HepG2 (cell line): ENCODE measurements at regions not wholly inside any gene's neighbourhood (a gene's known extent, or its start where the extent isn't known, plus 50 kb on each side); places are given as distances from the start of the nearest gene placed in this dataset.

ENCODE experiments used
- ATAC-seq: fragments of 200-7000 bp; cut with Tn5 transposase; 3 replicates; pipeline ENCODE4 v1.9.1; 2020; ENCODE audit warnings: mild to moderate bottlenecking, moderate library complexity
- BruUV-seq: library from RNA; stranded (reverse); fragments of 400-500 nt; replicated peaks from 2 replicates; lab custom pipeline; 2021; lab: Mats Ljungman, UMichigan
- CTCF ChIA-PET: fragments of 300-600 bp; formaldehyde crosslinking; extraction: SDS; loops from one replicate; lab custom pipeline; 2021; ENCODE audit warnings: low total read pairs, inconsistent platforms, low intra/inter-chr PET ratio; lab: Yijun Ruan, JAX
- POLR2A ChIA-PET: fragments of 350-600 bp; sonication (Branson Sonifier 250); formaldehyde crosslinking; loops from one replicate; lab custom pipeline; 2020; ENCODE audit warnings: antibody characterized with exemption, inconsistent platforms; lab: Yijun Ruan, JAX
- DNase-seq: peaks from one replicate; pipeline ENCODE4 v3.0.0-alpha.2; 2015; ENCODE audit warnings: low spot score
- FAIRE-seq: peaks from 3 replicates; lab custom pipeline; 2011; peaks lifted over from hg19 to GRCh38; lab: Jason Lieb, UNC
- H2AFZ ChIP-seq: one replicate; pipeline ENCODE4 v1.6.1; 2011; ENCODE audit warnings: low read length, inconsistent platforms
- H3K27ac ChIP-seq: fragments of 300-600 bp; 3 replicates; pipeline ENCODE4 v1.8.0; 2011; ENCODE audit warnings: mixed run types, mild to moderate bottlenecking, mixed read lengths, low read length, inconsistent platforms; ENCODE audit not compliant: insufficient read depth; ENCODE audit errors: extremely low read length
- H3K27me3 ChIP-seq, 2 experiments: fragments of 200-600 bp in 1 of 2; 2 replicates in 1 of 2; 3 replicates in 1 of 2; pipeline versions ENCODE4 v1.6.0 to v1.8.0; 2011; ENCODE audit warnings: low read length in 2 of 2, mild to moderate bottlenecking in 2 of 2, moderate library complexity in 2 of 2, inconsistent platforms in 1 of 2; ENCODE audit not compliant: insufficient read depth in 2 of 2, control insufficient read depth in 1 of 2
- H3K36me3 ChIP-seq, 2 experiments: fragments of 200-600 bp in 1 of 2; replicated peaks in 1 of 2; 2 replicates in 1 of 2; 3 replicates in 1 of 2; pipeline versions ENCODE4 v1.5.1 to v1.8.0; 2011; ENCODE audit warnings: low read length in 2 of 2, inconsistent platforms in 1 of 2; ENCODE audit not compliant: insufficient read depth in 2 of 2, control insufficient read depth in 1 of 2
- H3K4me1 ChIP-seq: 2 replicates; pipeline ENCODE4 v1.5.1; 2012; ENCODE audit warnings: low read length, inconsistent platforms; ENCODE audit not compliant: insufficient read depth
- H3K4me2 ChIP-seq: 2 replicates; pipeline ENCODE4 v1.6.0; 2011; ENCODE audit warnings: low read depth, low read length, inconsistent platforms
- H3K4me3 ChIP-seq, 3 experiments: fragments of 200-600 bp in 1 of 3; sonication (generic), shearing (Covaris generic) in 1 of 3; replicated peaks in 1 of 3; 2 replicates each; pipeline ENCODE4 v1.5.1; 2011 to 2016; ENCODE audit warnings: low read length in 3 of 3, inconsistent platforms in 2 of 3, low read depth in 2 of 3, mild to moderate bottlenecking in 2 of 3, control low read depth in 1 of 3, mixed read lengths in 1 of 3; ENCODE audit not compliant: insufficient read depth in 1 of 3
- H3K79me2 ChIP-seq: one replicate; pipeline ENCODE4 v1.6.1; 2011; ENCODE audit warnings: low read length, inconsistent platforms; ENCODE audit not compliant: insufficient read depth
- H3K9ac ChIP-seq: 2 replicates; pipeline ENCODE4 v1.6.0; 2011; ENCODE audit warnings: mild to moderate bottlenecking, low read depth, low read length, inconsistent platforms; ENCODE audit not compliant: insufficient read depth
- H3K9me3 ChIP-seq: 2 replicates; pipeline ENCODE4 v1.5.1; 2012; ENCODE audit warnings: mild to moderate bottlenecking, low read length
- H4K20me1 ChIP-seq: 2 replicates; pipeline ENCODE4 v1.6.0; 2011; ENCODE audit warnings: inconsistent platforms, mild to moderate bottlenecking, low read length, moderate library complexity; ENCODE audit not compliant: insufficient read depth
- BCL6 ChIP-seq: IDR thresholded peaks from 2 replicates; pipeline ENCODE4 v1.6.1; 2016; ENCODE audit warnings: missing genetic modification reagents, missing compliant biosample characterization
- CREB1 ChIP-seq, 2 experiments: fragments of 450-650 bp in 1 of 2; IDR thresholded peaks; 2 replicates each; pipeline ENCODE4 v1.6.1; 2016 to 2017; ENCODE audit warnings: control low read depth in 1 of 2, mild to moderate bottlenecking in 1 of 2, missing compliant biosample characterization in 1 of 2, missing genetic modification characterization in 1 of 2
- ELF3 ChIP-seq: IDR thresholded peaks from 2 replicates; pipeline ENCODE4 v1.6.1; 2016; ENCODE audit warnings: missing genetic modification reagents, missing compliant biosample characterization
- ERF ChIP-seq: IDR thresholded peaks from 2 replicates; pipeline ENCODE4 v1.6.1; 2018; ENCODE audit warnings: missing biosample characterization, missing genetic modification reagents
- GFI1 ChIP-seq: sonication (generic); formaldehyde crosslinking; IDR thresholded peaks from 2 replicates; pipeline ENCODE4 v1.5.0; 2020; ENCODE audit warnings: missing genetic modification reagents, mild to moderate bottlenecking, borderline replicate concordance
- HDAC2 ChIP-seq: sonication (generic); formaldehyde crosslinking; IDR thresholded peaks from 2 replicates; pipeline ENCODE4 v1.4.0; 2020; ENCODE audit warnings: missing genetic modification reagents
- IKZF1 ChIP-seq: fragments of 450-650 bp; IDR thresholded peaks from 2 replicates; pipeline ENCODE4 v1.7.1; 2016
- MBD4 ChIP-seq: IDR thresholded peaks from 2 replicates; pipeline ENCODE4 v1.6.1; 2012; ENCODE audit warnings: low read length, inconsistent platforms, borderline replicate concordance
- MTERF4 ChIP-seq: sonication (generic); formaldehyde crosslinking; IDR thresholded peaks from 2 replicates; pipeline ENCODE4 v1.8.0; 2023; ENCODE audit warnings: mild to moderate bottlenecking, missing genetic modification reagents
- REXO4 ChIP-seq: sonication (generic); formaldehyde crosslinking; IDR thresholded peaks from 2 replicates; pipeline ENCODE4 v1.8.0; 2022; ENCODE audit warnings: missing genetic modification reagents, mild to moderate bottlenecking, borderline replicate concordance
- SNAPC2 ChIP-seq: sonication (generic); formaldehyde crosslinking; IDR thresholded peaks from 2 replicates; pipeline ENCODE4 v1.8.1; 2022; ENCODE audit warnings: mild to moderate bottlenecking, missing genetic modification reagents
- U2AF2 ChIP-seq: fragments of 200-400 bp; formaldehyde crosslinking; IDR thresholded peaks from 2 replicates; pipeline ENCODE4 v1.6.1; 2017; ENCODE audit warnings: low read depth, mild to moderate bottlenecking, low read length
- ZNF17 ChIP-seq: sonication (generic); formaldehyde crosslinking; IDR thresholded peaks from 2 replicates; pipeline ENCODE4 v1.5.0; 2020; ENCODE audit warnings: mild to moderate bottlenecking, missing genetic modification reagents
- ZNF530 ChIP-seq: sonication (generic); formaldehyde crosslinking; IDR thresholded peaks from 2 replicates; pipeline ENCODE4 v1.5.0; 2020; ENCODE audit warnings: low read depth, mild to moderate bottlenecking, missing genetic modification reagents
- ZNF724P ChIP-seq: sonication (generic); formaldehyde crosslinking; IDR thresholded peaks from 2 replicates; pipeline ENCODE4 v1.8.0; 2022; ENCODE audit warnings: missing genetic modification reagents, borderline replicate concordance
- ZUFSP ChIP-seq: sonication (generic); formaldehyde crosslinking; IDR thresholded peaks from 2 replicates; pipeline ENCODE4 v1.9.0; 2021; ENCODE audit warnings: missing genetic modification reagents, mild to moderate bottlenecking, borderline replicate concordance
- WGBS: methylation state at CpG from one replicate; pipeline ENCODE4 v1.1.6; 2017; ENCODE audit warnings: low lambda C conversion rate; 5-methylcytosine and 5-hydroxymethylcytosine counted together
- in situ Hi-C: cut with HindIII; loops from 2 replicates; pipeline ENCODE4 v1.10.0; 2017; ENCODE audit warnings: low pct_unique_long_range_greater_than_20kb; ENCODE audit not compliant: extremely low pct_ligation_motif_present
- intact Hi-C: fragments of 100-400 bp; cut with micrococcal nuclease; formaldehyde crosslinking; loops from one replicate; pipeline ENCODE4 v1.10.0; 2022; ENCODE audit not compliant: unreplicated experiment

GRCh38 chr9:111096051-111096450 lies 57.8 kb upstream of the LPAR1 start:
- no peaks in the 10 kb centered on the region for H3K4me1 ChIP-seq
- intact Hi-C loops (no loop called here), in situ Hi-C loops (no loop called here)
- TF ChIP-seq ZNF530 (CRISPR knock-in tag) (no peak), ELF3 (CRISPR knock-in tag) (no peak), HDAC2 (no peak), MTERF4 (no peak), SNAPC2 (CRISPR knock-in tag) (no peak), MBD4 (no peak), IKZF1 (no peak), BCL6 (CRISPR knock-in tag) (no peak), ERF (CRISPR knock-in tag) (no peak), CREB1 (IDR thresholded peaks at IDR 0.05) (no peak), CREB1 (CRISPR knock-in tag; IDR thresholded peaks at IDR 0.05) (no peak)
- no peak overlapping the region for H3K27ac ChIP-seq
- no peak overlapping the region for H3K9ac ChIP-seq
- H3K79me2 ChIP-seq, result no peaks in the 10 kb centered on the region
- no peak overlapping the region for H3K4me3 ChIP-seq
- DNase-seq, result no peak
- no peaks in the 10 kb centered on the region for H3K9me3 ChIP-seq
- H4K20me1 ChIP-seq, result no peaks in the 10 kb centered on the region
- no peak for FAIRE-seq
- no peak overlapping the region for H2AFZ ChIP-seq
- H3K27me3 ChIP-seq, result no peaks in the 10 kb centered on the region
- no peaks in the 10 kb centered on the region for H3K36me3 ChIP-seq
- no TSS peak for BruUV-seq
- ChIA-PET CTCF (no interaction called here), POLR2A (no interaction called here)
- 0% methylated on average over 3 of the region's 3 CpGs for WGBS
- no peak for ATAC-seq
- no peak overlapping the region for H3K4me2 ChIP-seq

- no peak for DNase-seq
- no peak for TF ChIP-seq GFI1 (CRISPR knock-in tag)
- TF ChIP-seq ZNF17 (CRISPR knock-in tag), result no peak
- no peak for TF ChIP-seq ZUFSP (CRISPR knock-in tag)
- no peak for TF ChIP-seq REXO4
- no peak for TF ChIP-seq ZNF724P (CRISPR knock-in tag)
- no peak for TF ChIP-seq U2AF2
- no TSS peak for BruUV-seq
- intact Hi-C loops (no loop called here), in situ Hi-C loops (no loop called here)
- H3K4me2 ChIP-seq, result no peak overlapping the region
- POLR2A ChIA-PET, result no interaction called here
- CTCF ChIA-PET, result no interaction called here
- H3K4me1 ChIP-seq, result no peaks in the 10 kb centered on the region
- FAIRE-seq, result no peak
- 6% methylated on average over 4 of the region's 4 CpGs for WGBS
- no peaks in the 10 kb centered on the region for H3K9me3 ChIP-seq
- H4K20me1 ChIP-seq, result no peaks in the 10 kb centered on the region
- no peak overlapping the region for H3K27ac ChIP-seq
- H2AFZ ChIP-seq, result no peak overlapping the region
- H3K27me3 ChIP-seq, result no peaks in the 10 kb centered on the region
- H3K9ac ChIP-seq, result no peak overlapping the region
- no peak for ATAC-seq
- H3K79me2 ChIP-seq, result no peaks in the 10 kb centered on the region
- H3K36me3 ChIP-seq, result no peaks in the 10 kb centered on the region
- no peak overlapping the region for H3K4me3 ChIP-seq
These were observed 57.2 kb upstream of the LPAR1 start for GRCh38 chr9:111095441-111095840.
